ENCODE measurements at regions not wholly inside any gene's neighbourhood (a gene's known extent, or its start where the extent isn't known, plus 50 kb on each side); places are given as distances from the start of the nearest gene placed in this dataset.
"Not testable (repeated sequence)": the region's sequence is repeated elsewhere in the genome, so short reads cannot be mapped to it uniquely, and the experiment has no call there.

DNA sequence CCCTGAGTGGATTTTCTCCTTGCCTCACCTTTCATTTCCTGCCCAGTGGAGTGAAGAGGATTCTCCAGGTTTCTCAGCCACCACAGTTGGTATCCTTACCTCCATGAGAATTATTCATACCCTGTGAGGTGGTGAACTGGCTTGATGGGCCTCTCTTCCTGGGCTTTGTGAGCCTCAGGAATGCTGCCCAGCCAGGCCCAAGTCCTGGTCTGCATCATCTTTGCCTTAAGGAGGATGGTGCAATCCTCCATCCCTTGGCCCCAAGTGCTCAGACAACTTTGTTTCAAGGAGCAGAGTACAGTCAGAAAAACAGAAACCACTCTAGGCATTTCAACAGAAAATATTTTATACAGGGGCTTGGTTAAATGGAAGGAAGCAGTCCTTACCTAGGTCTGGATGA, 114.2 kb upstream of the CADM1 start:
- no peak for DNase-seq (ENCODE audit: low spot score)

DNA sequence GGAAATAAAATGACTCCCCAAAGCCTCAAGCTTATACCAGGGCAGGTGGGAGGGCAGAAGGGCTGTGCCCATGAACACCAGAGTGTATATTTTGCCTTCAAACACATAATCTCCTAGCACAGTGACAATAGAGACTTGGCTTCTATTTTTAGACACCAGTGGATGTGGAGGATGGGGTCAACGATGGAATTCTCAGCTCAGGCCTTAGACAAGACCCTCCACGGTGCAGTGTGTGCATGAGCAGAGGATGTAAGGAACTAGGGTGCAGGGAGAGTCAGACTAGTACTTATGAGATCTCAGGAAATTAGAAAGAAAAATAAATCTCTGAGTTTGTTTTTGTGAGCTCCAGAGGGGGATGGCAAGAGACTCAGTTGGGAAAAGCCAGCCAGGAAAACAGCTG, 113.6 kb upstream of the CADM1 start:
- DNase-seq (ENCODE audit: low spot score): no peak

DNA sequence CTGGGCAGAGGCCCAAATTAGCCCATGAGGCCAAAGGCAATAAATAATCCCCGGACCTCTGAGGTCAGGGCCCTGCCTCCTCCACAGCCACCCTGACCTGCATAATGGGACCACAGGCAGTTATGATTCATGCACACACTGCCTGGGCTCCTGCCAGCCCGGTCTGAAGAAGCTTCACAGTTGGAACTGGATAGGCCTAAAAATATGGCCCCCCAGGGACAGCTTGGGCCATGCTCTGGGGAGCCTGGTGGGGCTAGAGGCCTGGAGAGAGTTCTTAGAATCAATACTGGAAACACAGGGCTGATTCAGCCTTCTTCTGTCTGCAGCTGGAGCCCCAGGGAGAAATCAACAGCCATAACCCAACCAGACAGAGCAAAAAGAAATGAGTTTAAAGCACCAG, 112.8 kb upstream of the CADM1 start:
- DNase-seq (ENCODE audit: low spot score): no peak

DNA sequence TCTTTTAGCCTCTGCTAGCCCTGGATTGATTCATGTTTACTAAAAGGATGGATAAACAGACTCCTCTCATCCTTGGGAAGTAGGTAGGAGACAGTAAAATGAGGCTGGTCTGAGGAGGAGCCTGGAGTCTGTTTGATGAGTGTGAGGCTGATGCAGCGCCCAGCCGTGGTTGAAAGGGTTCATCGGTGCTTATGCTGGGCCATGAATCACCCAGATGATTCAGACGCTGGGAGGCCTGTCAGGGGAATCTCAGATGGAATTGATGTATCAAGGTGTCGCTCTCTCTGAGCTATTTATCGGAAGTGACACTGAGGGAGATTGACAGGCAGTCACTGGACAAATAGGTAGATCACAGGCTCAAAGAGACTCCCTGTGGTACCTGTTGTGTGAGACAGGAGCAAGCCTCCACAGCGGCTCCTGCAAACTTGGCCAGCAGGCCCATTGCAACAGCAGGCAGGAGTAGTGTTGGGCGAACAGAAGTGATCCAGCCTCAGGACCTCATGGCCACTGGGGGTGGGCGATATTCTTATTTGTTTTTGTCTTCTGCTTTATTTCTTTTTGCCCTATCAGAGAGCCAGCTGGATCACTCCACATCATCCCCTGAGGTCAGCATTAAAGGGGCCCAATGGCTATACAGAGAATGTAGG, 109.9 kb upstream of the CADM1 start:
- DNase-seq (ENCODE audit: low spot score): no peak

DNA sequence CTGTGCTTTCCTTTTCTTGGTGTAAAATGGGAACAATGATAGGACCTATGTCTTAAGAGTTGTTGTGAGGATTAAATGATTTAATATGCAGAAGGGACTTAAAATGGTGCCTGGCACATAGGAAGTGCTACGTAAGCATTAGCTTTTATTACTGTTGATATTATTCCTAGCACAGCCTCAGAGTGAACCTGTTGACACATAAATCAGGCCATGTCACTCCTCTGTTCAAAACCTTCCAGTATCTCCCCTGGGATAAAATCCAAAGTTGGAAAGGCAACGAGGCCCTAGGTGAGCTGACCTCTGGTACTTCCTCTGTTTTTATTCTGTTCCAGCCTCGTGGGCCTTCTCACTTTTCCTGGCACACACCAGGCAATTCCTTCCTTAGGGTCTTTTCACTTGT, 108.8 kb upstream of the CADM1 start:
- no peak for DNase-seq (ENCODE audit: low spot score)

DNA sequence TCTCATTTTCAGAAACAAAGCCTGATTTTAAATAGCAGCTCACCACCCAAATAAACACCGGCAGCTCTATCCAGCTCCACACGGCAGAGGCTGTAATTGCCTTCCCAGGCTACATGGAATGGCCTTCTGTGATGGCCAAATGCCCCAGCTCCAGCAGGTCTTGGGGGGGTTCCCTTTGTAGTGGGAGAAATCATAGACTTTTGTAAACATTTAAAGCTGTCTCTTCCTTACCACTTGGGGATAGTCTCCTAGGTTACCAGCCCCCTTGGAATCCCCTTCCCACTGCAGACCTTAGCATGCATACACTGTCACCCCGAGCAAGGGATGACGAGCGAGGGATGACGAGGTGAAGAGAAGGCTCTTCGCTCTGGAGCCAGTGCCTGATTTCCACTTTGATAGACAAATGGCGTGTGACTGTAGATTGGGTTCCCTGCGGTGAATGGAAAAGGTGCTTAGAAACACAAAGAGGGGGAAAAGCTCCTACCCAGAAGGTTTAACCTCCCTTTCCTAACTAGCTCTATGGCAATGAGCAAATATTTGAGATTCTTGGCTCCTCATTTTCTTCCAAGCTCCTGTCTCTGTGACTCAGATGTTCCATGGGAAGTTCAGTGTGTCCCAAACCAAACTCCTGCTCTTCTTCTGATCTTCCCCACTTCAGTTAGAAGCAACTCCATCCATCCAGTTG, 108.0 kb upstream of the CADM1 start:
- DNase-seq (ENCODE audit: low spot score): no peak

DNA sequence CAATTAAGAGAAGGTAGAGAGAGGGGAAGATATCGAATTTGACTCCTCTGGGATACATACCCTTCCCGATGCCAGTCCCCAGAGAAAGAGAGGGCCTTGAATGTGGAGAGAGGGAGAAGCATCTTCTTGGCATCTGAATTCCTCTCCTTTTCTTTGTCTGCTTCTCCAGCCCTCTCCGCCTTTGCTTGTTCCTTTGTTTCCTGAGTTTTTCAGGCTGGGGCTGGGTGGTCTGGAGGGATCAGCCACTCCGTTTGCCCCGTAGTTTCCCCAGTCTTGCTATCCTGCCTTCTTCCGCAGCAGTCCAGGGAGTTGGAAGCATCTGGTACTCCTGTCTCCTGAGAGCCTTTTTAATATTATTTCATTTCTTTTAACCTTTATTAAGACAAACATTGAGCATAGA, 107.1 kb upstream of the CADM1 start:
- no peak for DNase-seq (ENCODE audit: low spot score)

DNA sequence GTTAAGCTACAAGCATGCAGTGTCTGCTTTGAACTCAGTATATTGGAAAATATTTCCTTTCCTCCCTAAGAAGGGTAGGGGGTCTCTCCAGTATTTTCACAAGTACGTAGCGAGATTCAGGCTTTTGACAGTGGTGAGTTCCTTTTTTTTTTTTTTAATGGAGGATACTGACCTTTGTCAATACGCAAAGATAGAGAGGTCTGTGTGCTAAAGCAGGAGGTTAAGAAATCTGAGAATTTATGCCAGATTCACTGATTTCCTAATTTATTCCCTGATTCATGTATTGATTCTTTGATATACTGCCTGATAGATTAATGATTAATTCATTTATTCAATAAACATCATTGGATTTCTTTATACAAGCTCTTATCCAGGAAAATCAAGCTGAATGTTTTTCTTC, 106.7 kb upstream of the CADM1 start:
- DNase-seq (ENCODE audit: low spot score): no peak

DNA sequence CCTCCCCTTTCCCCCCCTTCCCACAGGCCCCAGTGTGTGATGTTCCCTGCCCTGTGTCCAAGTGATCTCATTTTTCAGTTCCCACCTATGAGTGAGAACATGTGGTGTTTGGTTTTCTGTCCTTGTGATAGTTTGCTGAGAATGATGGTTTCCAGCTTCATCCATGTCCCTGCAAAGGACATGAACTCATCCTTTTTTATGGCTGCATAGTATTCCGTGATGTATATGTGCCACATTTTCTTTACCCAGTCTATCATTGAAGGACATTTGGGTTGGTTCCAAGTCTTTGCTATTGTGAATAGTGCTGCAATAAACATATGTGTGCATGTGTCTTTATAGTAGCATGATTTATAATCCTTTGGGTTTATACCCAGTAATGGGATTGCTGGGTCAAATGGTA, 106.0 kb upstream of the CADM1 start:
- DNase-seq (ENCODE audit: low spot score): not testable (repeated sequence)

DNA sequence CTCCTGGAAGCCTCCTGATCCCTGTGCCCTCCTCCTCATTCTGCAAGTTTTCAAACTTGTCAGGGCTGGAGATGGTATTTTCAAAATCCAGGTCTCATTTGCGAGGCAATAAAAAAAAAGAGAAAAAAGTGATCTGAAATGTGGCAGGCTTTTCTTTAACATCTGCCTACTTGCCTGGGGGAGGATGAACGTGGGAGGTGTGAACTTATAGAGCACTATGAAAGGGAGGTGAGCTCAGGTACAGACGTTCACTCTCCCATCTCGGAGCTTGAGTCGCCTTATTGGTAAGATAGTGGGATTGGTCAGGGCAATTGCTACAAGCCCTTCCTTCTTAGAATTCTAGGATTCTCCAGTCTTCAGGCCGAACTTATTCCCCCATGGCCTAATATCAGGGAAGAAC, 104.8 kb upstream of the CADM1 start:
- DNase-seq (ENCODE audit: low spot score): no peak

DNA sequence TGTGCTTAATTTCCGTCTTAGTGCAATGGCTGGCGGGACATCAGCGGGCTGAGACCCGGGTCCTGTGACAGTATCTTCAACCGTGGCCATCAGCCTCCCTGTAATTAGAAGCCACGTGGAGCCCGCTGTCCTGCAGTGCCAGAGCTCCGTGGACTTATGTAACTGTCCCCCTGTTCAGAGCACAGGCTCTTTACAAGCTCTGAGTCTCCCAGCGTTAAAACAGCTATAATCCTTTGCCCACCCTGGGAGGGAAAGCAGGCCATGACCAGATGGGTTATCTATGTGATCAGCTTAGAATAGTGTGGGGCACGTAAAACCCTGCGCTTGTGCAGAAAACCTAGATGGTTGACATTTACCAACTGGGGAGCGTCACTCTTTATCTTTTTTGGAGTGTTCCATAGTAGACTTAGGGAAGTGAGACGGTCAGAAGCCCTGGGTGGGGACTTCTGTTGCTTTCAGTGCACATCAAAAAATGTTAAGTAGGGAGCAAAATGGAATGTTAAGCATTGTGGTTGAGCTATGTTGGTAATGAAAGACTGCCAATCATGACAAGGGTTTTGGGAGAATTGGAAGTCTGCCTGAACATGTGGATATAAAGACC, 103.5 kb upstream of the CADM1 start:
- DNase-seq (ENCODE audit: low spot score): peak; percentile 13

DNA sequence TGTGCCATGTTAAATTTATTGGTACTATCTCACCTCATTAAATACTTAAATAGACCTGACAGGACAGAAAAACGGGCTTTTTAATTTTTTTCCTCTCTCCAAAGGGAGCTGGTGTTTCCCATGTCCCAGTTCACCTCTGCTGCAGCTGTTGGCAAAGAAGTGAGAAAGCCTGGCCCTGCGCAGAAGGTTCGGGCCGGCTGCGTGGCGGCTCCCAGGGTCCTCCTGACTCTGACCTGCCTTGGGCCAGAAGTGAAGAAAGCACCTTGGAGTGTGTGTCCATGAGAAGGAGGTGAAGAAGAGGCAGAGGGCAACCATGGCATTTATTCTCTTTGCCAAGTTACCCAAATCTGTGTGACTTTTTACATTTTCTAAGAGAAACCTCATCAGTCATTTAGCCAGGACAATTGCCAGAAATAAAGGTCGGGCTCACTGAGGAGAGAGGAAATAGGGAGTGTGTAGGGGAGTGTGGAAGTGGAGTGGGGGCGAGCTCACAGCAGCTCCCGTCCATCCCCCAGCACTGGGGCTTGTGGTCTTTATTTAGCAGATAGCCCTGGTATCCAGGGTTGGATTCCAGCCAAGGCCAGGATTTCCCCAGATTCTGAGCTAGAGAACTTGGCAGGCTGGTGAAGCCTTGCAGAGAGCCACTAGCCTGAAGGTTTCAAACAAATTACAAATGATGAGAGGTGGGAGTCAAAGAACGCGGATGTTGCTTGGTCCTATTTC, 102.4 kb upstream of the CADM1 start:
- no peak for DNase-seq (ENCODE audit: low spot score)

DNA sequence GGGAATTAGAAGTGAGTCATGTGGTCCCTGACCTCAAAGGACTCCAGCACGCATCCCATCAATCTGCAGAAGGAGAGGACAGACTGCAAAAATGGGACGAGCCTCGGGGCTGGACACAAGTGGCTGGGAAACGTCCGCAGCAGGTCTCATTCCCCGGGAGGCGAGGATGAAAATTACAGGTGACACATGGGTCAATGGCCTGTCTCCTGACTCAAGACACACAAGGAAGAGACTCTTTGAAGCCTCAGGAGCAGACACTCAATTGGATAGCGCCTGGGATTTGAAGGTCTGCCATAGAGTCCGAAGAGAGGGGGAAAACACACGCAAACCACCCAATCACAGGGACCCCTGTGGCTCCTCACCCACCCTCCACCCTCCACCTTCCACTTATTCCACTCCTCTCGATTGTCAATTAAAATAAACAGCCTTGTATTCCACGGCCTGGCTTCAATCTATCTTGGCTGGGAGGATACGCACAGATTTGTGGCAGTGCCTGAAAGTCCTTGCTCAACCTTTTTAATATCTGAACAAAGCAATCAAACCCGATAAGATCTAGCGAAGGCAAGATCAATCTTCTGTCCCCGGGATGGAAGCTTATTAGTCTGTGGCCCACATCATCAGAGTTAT, 101.8 kb upstream of the CADM1 start:
- no peak for DNase-seq (ENCODE audit: low spot score)

DNA sequence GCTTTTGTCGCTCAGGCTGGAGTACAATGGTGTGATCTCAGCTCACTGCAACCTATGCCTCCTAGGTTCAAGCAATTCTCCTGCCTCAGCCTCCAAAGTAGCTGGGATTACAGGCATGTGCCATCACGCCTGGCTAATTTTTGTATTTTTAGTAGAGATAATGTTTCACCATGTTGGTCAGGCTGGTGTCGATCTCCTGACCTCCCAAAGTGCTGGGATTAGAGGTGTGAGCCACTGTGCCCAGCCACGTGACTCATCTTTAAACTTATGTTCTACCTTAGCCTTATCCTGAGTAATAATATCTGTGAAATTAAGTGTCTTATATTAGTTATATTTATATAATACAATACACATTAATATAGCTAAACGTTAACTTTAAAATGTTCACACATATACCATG, 101.2 kb upstream of the CADM1 start:
- DNase-seq (ENCODE audit: low spot score): not testable (repeated sequence)

DNA sequence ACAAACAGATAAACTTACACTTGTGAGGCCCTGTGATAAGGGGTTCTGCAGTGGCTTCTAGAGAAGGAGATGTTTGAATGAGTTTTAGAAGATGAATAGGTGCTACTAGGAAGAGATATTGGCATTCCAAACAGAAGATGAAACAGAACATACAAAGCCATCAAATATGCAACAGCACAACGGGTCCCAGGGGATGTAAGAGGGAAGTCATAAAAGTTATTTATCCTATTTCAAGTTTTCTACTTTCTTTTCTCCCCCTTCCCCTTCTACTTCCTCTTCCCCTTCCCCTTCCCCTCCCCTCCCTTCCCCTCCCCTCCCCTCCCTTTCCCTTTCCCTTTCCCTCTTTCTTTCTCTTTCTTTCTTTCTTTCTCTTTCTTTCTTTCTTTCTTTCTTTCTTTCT, 94.9 kb upstream of the CADM1 start:
- DNase-seq (ENCODE audit: low spot score): no peak

DNA sequence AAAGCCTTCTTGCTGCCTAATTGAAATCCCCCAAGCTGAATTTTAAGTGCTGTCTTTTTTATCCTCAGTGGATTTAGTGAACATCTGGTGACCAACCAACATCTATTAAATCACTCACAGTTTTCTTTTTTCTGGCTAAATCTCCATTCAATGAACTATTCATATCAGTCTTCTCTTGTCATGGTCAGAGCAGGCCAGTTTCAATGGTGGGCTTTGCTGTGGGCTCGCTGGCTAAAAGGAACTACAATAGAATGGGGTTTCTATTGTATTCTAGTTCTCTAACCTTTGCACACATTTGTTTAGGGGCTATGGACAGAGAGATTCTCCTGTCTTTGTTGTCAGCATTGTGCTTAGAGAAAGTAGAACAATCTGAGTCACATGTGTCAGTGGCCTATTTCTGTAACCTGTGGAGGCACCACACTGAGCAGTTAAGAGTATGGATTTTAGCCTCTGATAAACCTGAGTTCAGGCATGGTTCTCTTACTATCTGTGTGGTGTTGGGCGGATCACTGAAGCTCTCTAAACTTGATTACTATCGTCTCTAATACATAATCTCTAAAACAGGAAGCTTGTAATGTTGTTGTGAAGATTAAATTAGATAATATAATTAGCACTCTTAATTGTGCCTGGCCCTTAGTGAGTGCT, 94.2 kb upstream of the CADM1 start:
- DNase-seq (ENCODE audit: low spot score): no peak

DNA sequence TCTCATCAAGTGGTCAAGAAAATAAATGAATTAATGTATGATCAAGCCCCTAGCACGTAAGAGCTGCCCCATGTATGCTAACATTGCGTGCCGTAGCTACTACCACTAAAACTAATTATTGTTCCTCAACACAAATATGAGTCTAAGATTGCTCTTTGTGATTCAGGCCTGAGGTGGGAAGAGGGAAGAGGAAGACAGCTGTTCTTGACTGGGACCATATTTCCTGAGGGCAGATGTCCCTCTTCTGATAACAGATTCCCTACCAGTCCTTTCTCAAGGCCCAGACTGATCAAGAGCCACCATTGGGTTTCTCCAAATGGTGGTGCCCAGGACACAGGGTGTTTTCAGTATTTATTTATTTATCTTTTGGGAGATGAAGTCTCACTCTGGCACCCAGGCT, 87.2 kb upstream of the CADM1 start:
- DNase-seq (ENCODE audit: low spot score): no peak

DNA sequence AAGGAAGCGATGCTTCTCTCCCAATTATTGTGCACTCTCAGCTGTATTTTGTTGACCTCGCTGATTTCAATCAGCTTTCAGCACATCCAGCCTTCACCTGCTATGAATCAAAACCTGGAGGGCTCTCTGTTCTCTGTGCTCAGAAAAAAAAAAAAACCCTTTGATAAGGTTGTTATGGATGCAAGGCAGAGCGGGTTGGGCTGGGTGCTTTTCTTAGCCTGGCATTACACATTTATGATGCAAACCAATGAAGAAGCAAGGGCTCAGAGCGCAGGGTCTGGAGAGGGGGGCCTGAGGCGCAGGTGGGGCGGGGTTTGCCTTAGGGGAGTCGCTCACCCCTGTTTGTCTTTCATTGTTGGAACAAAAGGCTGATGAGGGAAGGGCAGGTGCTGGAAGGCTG, 86.0 kb upstream of the CADM1 start:
- DNase-seq (ENCODE audit: low spot score): peak; percentile 70

DNA sequence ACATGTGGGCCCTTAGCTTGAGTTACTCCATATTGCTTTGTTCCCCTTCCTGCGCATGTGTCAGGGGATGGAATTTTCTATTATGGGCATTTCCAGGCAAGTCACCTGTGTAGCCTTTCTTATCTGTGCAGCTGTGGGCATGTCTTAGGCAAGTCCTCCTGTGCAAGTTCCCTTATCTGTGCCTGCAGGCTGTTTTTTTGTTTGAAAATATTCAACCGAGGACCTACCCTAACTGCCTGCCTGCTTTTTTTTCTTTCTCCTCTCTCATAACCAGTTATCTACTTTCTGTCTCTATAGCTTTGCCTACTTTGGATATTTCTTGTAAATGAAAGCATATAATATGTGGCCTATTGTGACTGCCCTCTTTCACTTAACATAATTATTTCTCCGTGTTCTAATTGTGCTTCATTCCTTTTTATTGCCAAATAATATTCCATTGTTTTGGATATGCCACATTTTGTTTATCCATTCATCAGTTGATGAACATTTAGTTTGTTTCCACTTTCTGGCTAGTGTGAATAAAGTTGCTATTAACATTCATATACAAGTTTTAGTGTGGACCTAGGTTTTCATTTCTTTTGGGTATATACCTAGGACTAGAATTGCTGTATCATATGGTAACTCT, 83.6 kb upstream of the CADM1 start:
- no peak for DNase-seq (ENCODE audit: low spot score)

DNA sequence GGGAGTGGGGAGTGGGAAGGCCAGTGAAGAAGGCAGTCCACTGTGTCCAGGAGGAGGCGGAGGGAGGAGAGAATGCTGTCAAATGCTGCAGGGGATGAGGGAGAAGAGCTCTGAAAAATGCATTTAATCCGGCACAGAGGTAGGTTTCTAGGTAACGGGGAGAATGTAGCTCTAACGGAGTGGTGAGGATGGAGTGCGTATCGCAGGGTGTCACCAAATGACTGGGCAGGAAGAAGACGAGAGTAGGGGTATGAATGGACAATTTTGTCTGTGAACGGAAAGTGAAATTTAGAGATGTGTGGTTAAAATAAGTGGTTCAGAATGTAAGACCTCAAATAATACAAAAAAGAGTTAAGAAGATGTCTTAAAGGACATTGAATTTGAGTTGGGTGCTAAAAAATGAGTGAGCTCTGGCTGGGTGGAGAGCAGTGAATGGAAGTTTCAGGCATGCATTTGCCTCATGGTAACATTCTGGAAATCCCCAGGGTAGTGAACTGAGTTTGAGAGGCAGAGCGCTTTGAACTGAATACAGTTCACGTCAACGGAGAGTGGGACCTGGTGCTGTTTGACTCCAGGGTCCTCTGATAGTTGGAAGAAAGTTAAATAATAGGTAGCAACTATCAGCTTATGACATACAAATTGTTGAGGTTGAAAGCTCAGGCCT, 81.3 kb upstream of the CADM1 start:
- DNase-seq (ENCODE audit: low spot score): no peak
